GM12878 (cell line): ENCODE measurements at regions not wholly inside any gene's neighbourhood (a gene's known extent, or its start where the extent isn't known, plus 50 kb on each side); places are given as distances from the start of the nearest gene placed in this dataset.

ENCODE experiments used
- ATAC-seq: fragments of 200-7000 bp; cut with Tn5 transposase; 3 replicates; pipeline ENCODE4 v1.9.1; 2020; ENCODE audit warnings: mild to moderate bottlenecking, moderate library complexity
- BruUV-seq: library from RNA; stranded (reverse); fragments of 400-500 nt; replicated peaks from 2 replicates; lab custom pipeline; 2021; lab: Mats Ljungman, UMichigan
- CTCF ChIA-PET: fragments of 300-600 bp; sonication (Branson Sonifier 250); formaldehyde crosslinking; extraction: SDS; loops from one replicate; lab custom pipeline; 2021; ENCODE audit warnings: inconsistent platforms; lab: Yijun Ruan, JAX
- POLR2A ChIA-PET: fragments of 350-600 bp; formaldehyde crosslinking; extraction: SDS; loops from one replicate; lab custom pipeline; 2021; ENCODE audit warnings: inconsistent platforms; lab: Charles Lee
- RAD21 ChIA-PET: fragments of 300-600 bp; sonication (Branson Sonifier 250); formaldehyde crosslinking; loops from one replicate; lab custom pipeline; 2023; ENCODE audit warnings: antibody characterized with exemption; ENCODE audit not compliant: unreplicated experiment; lab: Charles Lee
- SMC1A ChIA-PET: fragments of 300-600 bp; sonication (Branson Sonifier 250); formaldehyde crosslinking; loops from one replicate; lab custom pipeline; 2023; ENCODE audit not compliant: unreplicated experiment, uncharacterized antibody; lab: Charles Lee
- DNase-seq: peaks from one replicate; pipeline ENCODE4 v3.0.0-alpha.2; 2011; ENCODE audit warnings: low read depth, low spot score
- FAIRE-seq: peaks from 3 replicates; lab custom pipeline; 2011; peaks lifted over from hg19 to GRCh38; lab: Jason Lieb, UNC
- H2AFZ ChIP-seq: 2 replicates; pipeline ENCODE4 v1.6.0; 2011; ENCODE audit warnings: low read depth, low read length, control low read depth; ENCODE audit not compliant: control insufficient read depth
- H3K27ac ChIP-seq: 2 replicates; pipeline ENCODE4 v1.5.1; 2011; ENCODE audit warnings: control low read depth; ENCODE audit not compliant: control insufficient read depth, insufficient read depth
- H3K27me3 ChIP-seq, 2 experiments: replicated peaks in 1 of 2; 2 replicates each; pipeline versions ENCODE4 v1.6.0 to v1.6.1; 2011; ENCODE audit warnings: low read length in 1 of 2; ENCODE audit not compliant: control insufficient read depth in 2 of 2, insufficient read depth in 2 of 2
- H3K36me3 ChIP-seq, 2 experiments: 2 replicates each; pipeline ENCODE4 v1.5.1; 2011; ENCODE audit warnings: low read length in 1 of 2; ENCODE audit not compliant: control insufficient read depth in 2 of 2, insufficient read depth in 2 of 2
- H3K4me1 ChIP-seq: 2 replicates; pipeline ENCODE4 v1.6.1; 2011; ENCODE audit warnings: mild to moderate bottlenecking, low read length, moderate library complexity, mixed read lengths; ENCODE audit not compliant: control insufficient read depth, insufficient read depth
- H3K4me2 ChIP-seq: 2 replicates; pipeline ENCODE4 v1.6.0; 2011; ENCODE audit warnings: control low read depth; ENCODE audit not compliant: control insufficient read depth, insufficient read depth
- H3K4me3 ChIP-seq: fragments of 200-600 bp; sonication (generic); 2 replicates; pipeline ENCODE4 v1.5.1; 2016
- H3K79me2 ChIP-seq: 2 replicates; pipeline ENCODE4 v1.6.0; 2011; ENCODE audit warnings: low read length; ENCODE audit not compliant: control insufficient read depth, insufficient read depth
- H3K9ac ChIP-seq: 2 replicates; pipeline ENCODE4 v1.8.0; 2011; ENCODE audit warnings: low read length, control low read depth, mixed read lengths; ENCODE audit not compliant: control insufficient read depth, insufficient read depth
- H3K9me3 ChIP-seq: replicated peaks from 3 replicates; pipeline ENCODE4 v1.5.1; 2011; ENCODE audit warnings: mild to moderate bottlenecking, low read length; ENCODE audit not compliant: control insufficient read depth, insufficient read depth
- H4K20me1 ChIP-seq: 2 replicates; pipeline ENCODE4 v1.6.0; 2011; ENCODE audit not compliant: control insufficient read depth, insufficient read depth
- ASH2L ChIP-seq: fragments of 300-600, 200-600 bp; sonication (generic); IDR thresholded peaks from 2 replicates; pipeline ENCODE4 v1.6.1; 2017; ENCODE audit warnings: low read depth, mild to moderate bottlenecking, borderline replicate concordance
- BMI1 ChIP-seq: fragments of 450-650 bp; IDR thresholded peaks from 2 replicates; pipeline ENCODE4 v1.6.1; 2016; ENCODE audit warnings: mild to moderate bottlenecking, moderate library complexity, borderline replicate concordance
- CBX3 ChIP-seq: fragments of 200-600 bp; sonication (generic); IDR thresholded peaks from 2 replicates; pipeline ENCODE4 v1.6.1; 2016; ENCODE audit warnings: low read depth, borderline replicate concordance
- CEBPB ChIP-seq, 2 experiments: fragments of 150-350 bp in 1 of 2; IDR thresholded peaks; 2 replicates each; pipeline ENCODE4 v1.6.1; 2012 to 2014; ENCODE audit warnings: low read depth in 2 of 2, low read length in 2 of 2, borderline replicate concordance in 1 of 2, inconsistent platforms in 1 of 2
- CREM ChIP-seq: IDR thresholded peaks from 2 replicates; pipeline ENCODE4 v1.6.1; 2014; ENCODE audit warnings: antibody characterized with exemption, low read depth
- EGR1 ChIP-seq, 2 experiments: IDR thresholded peaks; 1 replicate in 1 of 2; 2 replicates in 1 of 2; pipeline ENCODE4 v1.6.1; 2011 to 2012; ENCODE audit warnings: low read depth in 2 of 2, low read length in 2 of 2, borderline replicate concordance in 1 of 2, mild to moderate bottlenecking in 1 of 2, moderate library complexity in 1 of 2
- IKZF1 ChIP-seq: fragments of 450-650 bp; conservative IDR thresholded peaks from 2 replicates; pipeline ENCODE4 v1.6.1; 2017; ENCODE audit warnings: antibody characterized with exemption, mild to moderate bottlenecking
- NR2F1 ChIP-seq: fragments of 450-650 bp; conservative IDR thresholded peaks from 2 replicates; pipeline ENCODE4 v1.6.1; 2017; ENCODE audit warnings: mild to moderate bottlenecking
- RUNX3 ChIP-seq: IDR thresholded peaks from 2 replicates; pipeline ENCODE4 v1.6.1; 2012; ENCODE audit warnings: low read length, inconsistent platforms
- SIN3A ChIP-seq: IDR thresholded peaks from 2 replicates; pipeline ENCODE4 v1.6.1; 2012; ENCODE audit warnings: low read depth, low read length, improper control_type of control experiment
- ZNF217 ChIP-seq: fragments of 450-650 bp; IDR thresholded peaks from 2 replicates; pipeline ENCODE4 v1.6.1; 2017; ENCODE audit warnings: antibody characterized with exemption, mild to moderate bottlenecking
- WGBS: methylation state at CpG from one replicate; pipeline ENCODE4 v1.1.6; 2016; ENCODE audit warnings: low lambda C conversion rate; ENCODE audit not compliant: insufficient replicate concordance, insufficient coverage; ENCODE audit errors: missing lambda C conversion rate; 5-methylcytosine and 5-hydroxymethylcytosine counted together
- in situ Hi-C: fragments of 300-500 bp; cut with MboI; formaldehyde crosslinking; loops from 9 replicates; pipeline ENCODE4 v1.14.3; 2018; ENCODE audit warnings: mixed read lengths
- intact Hi-C: fragments of 100-400 bp; cut with micrococcal nuclease; formaldehyde crosslinking; loops from one replicate; pipeline ENCODE4 v1.14.2; 2022; ENCODE audit not compliant: unreplicated experiment
- TF ChIP-seq, protein P1 (sequence below): IDR thresholded peaks from 2 replicates; pipeline ENCODE4 v1.6.1; 2011; ENCODE audit warnings: borderline replicate concordance, low read depth, mild to moderate bottlenecking, moderate library complexity, low read length; ENCODE audit not compliant: insufficient read depth, poor library complexity, severe bottlenecking
- TF ChIP-seq, protein P2 (sequence below): IDR thresholded peaks from 2 replicates; pipeline ENCODE4 v1.6.1; 2012; ENCODE audit warnings: low read depth, low read length, improper control_type of control experiment
- TF ChIP-seq, protein P3 (sequence below): fragments of 450-650 bp; conservative IDR thresholded peaks from 2 replicates; pipeline ENCODE4 v1.6.1; 2017; ENCODE audit warnings: mild to moderate bottlenecking, moderate library complexity
- TF ChIP-seq, protein P4 (sequence below): IDR thresholded peaks from 2 replicates; pipeline ENCODE4 v1.6.1; 2012; ENCODE audit warnings: mild to moderate bottlenecking, low read depth, low read length

DNA sequence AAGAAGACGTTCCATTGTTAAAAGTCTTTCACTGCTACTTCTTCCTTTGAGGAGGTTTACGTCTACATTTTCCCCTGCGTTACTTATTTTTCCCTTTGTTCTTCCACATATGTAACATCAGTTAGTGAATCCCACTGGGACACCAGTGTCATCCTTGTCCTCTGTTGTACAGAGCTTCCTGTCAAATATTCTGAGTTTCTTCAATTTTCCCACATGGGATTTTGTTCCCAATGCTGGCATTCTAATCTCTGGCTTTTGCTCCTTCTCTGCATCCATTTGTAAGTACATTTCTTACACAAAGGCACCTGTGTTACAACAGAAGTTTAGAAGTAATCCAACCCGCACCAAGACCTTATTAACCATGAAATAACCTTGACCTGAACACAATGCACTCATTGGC lies 627.4 kb upstream of the PFKP start (continued):
- TF ChIP-seq ASH2L: no peak
- TF ChIP-seq CBX3: no peak
- TF ChIP-seq, protein P1, sequence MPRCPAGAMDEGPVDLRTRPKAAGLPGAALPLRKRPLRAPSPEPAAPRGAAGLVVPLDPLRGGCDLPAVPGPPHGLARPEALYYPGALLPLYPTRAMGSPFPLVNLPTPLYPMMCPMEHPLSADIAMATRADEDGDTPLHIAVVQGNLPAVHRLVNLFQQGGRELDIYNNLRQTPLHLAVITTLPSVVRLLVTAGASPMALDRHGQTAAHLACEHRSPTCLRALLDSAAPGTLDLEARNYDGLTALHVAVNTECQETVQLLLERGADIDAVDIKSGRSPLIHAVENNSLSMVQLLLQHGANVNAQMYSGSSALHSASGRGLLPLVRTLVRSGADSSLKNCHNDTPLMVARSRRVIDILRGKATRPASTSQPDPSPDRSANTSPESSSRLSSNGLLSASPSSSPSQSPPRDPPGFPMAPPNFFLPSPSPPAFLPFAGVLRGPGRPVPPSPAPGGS: no peak
- TF ChIP-seq NR2F1: no peak
- no peak for TF ChIP-seq BMI1
- no peak for TF ChIP-seq IKZF1

DNA sequence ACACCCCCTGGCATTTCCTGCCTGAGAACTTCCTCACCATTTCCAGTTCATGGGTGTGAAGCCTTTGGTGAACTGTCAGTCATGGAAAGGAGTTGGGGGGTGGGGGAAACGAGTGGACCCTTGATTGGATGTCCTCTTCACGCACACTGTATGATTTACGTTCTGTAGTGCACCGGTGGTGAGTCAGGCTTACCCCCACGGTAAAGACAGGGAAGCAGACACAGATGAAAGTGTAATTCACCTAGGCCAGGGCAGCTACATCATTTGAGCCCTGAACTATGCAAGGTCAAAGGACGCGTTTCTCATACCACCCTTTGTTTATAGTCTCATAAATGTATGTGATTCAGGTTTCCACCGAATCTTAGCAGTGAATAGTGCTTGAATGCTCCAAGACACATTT lies 628.3 kb upstream of the PFKP start:
- Histone ChIP-seq H3K36me3 (no peaks in the 10 kb centered on the region), H3K9me3 (no peaks in the 10 kb centered on the region), H3K79me2 (no peaks in the 10 kb centered on the region), H3K9ac (no peak overlapping the region), H3K4me1 (no peaks in the 10 kb centered on the region), H3K27ac (no peak overlapping the region), H3K27me3 (no peaks in the 10 kb centered on the region), H3K4me3 (no peak overlapping the region), H2AFZ (no peak overlapping the region), H3K4me2 (no peak overlapping the region), H4K20me1 (no peaks in the 10 kb centered on the region)
- ATAC-seq: no peak
- RAD21 ChIA-PET: no interaction called here
- intact Hi-C loops: no loop called here
- SMC1A ChIA-PET: no interaction called here
- no peak for DNase-seq
- 15% methylated on average over 8 of the region's 8 CpGs for WGBS
- no TSS peak for BruUV-seq
- in situ Hi-C loops: no loop called here
- FAIRE-seq: no peak
- CTCF ChIA-PET: no interaction called here
- POLR2A ChIA-PET: no interaction called here
- TF ChIP-seq EGR1 (IDR thresholded peaks at IDR 0.05; ENCODE audit: borderline replicate concordance in 1 of 2, low read depth in 2 of 2, low read length in 2 of 2): no peak
- TF ChIP-seq, protein P2, sequence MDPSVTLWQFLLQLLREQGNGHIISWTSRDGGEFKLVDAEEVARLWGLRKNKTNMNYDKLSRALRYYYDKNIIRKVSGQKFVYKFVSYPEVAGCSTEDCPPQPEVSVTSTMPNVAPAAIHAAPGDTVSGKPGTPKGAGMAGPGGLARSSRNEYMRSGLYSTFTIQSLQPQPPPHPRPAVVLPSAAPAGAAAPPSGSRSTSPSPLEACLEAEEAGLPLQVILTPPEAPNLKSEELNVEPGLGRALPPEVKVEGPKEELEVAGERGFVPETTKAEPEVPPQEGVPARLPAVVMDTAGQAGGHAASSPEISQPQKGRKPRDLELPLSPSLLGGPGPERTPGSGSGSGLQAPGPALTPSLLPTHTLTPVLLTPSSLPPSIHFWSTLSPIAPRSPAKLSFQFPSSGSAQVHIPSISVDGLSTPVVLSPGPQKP: no peak
- no peak for TF ChIP-seq ZNF217
- TF ChIP-seq, protein P1: no peak
- TF ChIP-seq CREM: no peak
- no peak for TF ChIP-seq RUNX3
- no peak for TF ChIP-seq SIN3A
- TF ChIP-seq, protein P3, sequence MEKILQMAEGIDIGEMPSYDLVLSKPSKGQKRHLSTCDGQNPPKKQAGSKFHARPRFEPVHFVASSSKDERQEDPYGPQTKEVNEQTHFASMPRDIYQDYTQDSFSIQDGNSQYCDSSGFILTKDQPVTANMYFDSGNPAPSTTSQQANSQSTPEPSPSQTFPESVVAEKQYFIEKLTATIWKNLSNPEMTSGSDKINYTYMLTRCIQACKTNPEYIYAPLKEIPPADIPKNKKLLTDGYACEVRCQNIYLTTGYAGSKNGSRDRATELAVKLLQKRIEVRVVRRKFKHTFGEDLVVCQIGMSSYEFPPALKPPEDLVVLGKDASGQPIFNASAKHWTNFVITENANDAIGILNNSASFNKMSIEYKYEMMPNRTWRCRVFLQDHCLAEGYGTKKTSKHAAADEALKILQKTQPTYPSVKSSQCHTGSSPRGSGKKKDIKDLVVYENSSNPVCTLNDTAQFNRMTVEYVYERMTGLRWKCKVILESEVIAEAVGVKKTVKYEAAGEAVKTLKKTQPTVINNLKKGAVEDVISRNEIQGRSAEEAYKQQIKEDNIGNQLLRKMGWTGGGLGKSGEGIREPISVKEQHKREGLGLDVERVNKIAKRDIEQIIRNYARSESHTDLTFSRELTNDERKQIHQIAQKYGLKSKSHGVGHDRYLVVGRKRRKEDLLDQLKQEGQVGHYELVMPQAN: no peak
- TF ChIP-seq, protein P4, sequence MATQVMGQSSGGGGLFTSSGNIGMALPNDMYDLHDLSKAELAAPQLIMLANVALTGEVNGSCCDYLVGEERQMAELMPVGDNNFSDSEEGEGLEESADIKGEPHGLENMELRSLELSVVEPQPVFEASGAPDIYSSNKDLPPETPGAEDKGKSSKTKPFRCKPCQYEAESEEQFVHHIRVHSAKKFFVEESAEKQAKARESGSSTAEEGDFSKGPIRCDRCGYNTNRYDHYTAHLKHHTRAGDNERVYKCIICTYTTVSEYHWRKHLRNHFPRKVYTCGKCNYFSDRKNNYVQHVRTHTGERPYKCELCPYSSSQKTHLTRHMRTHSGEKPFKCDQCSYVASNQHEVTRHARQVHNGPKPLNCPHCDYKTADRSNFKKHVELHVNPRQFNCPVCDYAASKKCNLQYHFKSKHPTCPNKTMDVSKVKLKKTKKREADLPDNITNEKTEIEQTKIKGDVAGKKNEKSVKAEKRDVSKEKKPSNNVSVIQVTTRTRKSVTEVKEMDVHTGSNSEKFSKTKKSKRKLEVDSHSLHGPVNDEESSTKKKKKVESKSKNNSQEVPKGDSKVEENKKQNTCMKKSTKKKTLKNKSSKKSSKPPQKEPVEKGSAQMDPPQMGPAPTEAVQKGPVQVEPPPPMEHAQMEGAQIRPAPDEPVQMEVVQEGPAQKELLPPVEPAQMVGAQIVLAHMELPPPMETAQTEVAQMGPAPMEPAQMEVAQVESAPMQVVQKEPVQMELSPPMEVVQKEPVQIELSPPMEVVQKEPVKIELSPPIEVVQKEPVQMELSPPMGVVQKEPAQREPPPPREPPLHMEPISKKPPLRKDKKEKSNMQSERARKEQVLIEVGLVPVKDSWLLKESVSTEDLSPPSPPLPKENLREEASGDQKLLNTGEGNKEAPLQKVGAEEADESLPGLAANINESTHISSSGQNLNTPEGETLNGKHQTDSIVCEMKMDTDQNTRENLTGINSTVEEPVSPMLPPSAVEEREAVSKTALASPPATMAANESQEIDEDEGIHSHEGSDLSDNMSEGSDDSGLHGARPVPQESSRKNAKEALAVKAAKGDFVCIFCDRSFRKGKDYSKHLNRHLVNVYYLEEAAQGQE: no peak
- TF ChIP-seq CEBPB (IDR thresholded peaks at IDR 0.05; ENCODE audit: borderline replicate concordance in 1 of 2, low read depth in 2 of 2, low read length in 2 of 2): no peak
